AG10803 (cell line): ENCODE measurements at regions not wholly inside any gene's neighbourhood (a gene's known extent, or its start where the extent isn't known, plus 50 kb on each side); places are given as distances from the start of the nearest gene placed in this dataset.
A peak's percentile ranks its signal among the peaks of the same experiment; 100 is the strongest.

Experiments
- DNase-seq: peaks from one replicate; pipeline ENCODE4 v3.0.0; 2010; ENCODE audit warnings: low read depth
- H3K4me3 ChIP-seq: 2 replicates; pipeline ENCODE4 v1.5.1; 2011; ENCODE audit warnings: mild to moderate bottlenecking, low read length, control low read depth
- TF ChIP-seq, protein P1 (sequence below): conservative IDR thresholded peaks from 2 replicates; pipeline ENCODE4 v1.5.1; 2011; ENCODE audit warnings: mild to moderate bottlenecking, low read length, control low read depth, inconsistent platforms

DNA sequence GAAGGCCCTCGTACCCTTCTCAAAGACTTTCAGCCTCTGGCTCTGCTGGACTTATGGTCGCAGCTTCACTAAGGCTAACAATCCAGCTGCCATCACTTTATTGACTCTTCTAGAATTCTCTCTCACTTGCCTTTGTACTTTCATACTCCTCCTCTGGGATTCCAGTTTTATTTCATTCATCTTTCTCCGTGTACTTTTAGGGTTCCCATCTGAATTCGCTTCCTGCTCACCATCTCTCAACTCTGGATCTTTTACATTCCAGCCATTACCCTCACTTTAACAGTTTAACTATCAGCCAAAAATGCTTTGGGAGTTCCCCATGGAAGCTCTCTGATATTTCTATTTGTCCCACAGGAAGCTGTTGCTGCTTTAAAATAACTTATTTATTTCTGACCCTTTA, 149.3 kb upstream of the KL start:
- H3K4me3 ChIP-seq: no peak overlapping the region
- no peak for DNase-seq
- TF ChIP-seq, protein P1, sequence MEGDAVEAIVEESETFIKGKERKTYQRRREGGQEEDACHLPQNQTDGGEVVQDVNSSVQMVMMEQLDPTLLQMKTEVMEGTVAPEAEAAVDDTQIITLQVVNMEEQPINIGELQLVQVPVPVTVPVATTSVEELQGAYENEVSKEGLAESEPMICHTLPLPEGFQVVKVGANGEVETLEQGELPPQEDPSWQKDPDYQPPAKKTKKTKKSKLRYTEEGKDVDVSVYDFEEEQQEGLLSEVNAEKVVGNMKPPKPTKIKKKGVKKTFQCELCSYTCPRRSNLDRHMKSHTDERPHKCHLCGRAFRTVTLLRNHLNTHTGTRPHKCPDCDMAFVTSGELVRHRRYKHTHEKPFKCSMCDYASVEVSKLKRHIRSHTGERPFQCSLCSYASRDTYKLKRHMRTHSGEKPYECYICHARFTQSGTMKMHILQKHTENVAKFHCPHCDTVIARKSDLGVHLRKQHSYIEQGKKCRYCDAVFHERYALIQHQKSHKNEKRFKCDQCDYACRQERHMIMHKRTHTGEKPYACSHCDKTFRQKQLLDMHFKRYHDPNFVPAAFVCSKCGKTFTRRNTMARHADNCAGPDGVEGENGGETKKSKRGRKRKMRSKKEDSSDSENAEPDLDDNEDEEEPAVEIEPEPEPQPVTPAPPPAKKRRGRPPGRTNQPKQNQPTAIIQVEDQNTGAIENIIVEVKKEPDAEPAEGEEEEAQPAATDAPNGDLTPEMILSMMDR: no peak

DNA sequence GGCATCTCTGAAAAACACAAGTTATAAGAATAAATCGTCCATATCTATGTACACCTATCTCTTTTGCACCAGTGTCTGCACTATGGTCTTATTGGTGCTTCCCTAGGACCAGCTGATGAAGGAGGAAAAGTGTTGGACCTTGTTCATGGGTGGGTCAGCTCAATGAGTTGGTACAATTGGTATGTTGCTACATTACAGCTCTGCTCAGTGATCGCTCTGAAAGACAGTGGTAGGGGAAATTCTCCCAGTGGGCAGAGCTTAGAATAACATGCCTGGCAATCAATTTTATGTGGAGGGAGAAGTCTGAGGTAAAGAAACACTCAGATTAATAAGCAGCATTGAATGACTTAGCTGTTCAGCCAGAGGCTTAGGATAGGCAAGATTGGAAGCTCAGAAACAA, 138.7 kb upstream of the KL start:
- DNase-seq: no peak
- TF ChIP-seq, protein P1: no peak
- H3K4me3 ChIP-seq: no peak overlapping the region

DNA sequence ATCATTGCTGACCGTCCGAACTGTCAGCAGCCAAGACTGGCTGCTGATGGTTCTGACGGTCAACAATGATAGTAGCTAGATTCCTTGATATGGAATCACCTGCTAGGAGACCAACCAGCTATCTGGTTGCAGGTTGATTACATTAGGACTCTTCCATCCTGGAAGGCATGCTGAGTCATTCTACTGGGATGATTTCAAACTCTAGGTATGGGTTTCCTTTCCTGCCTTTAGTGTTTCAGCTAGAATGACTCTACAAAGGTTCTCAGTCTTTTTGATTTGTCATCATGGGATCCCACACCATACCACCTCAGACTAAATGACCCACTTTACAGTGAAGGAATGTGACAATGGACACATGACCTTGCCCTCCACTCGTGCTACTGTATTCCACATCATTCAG, 138.1 kb upstream of the KL start:
- peak; percentile 12 for DNase-seq
- H3K4me3 ChIP-seq: no peak overlapping the region
- TF ChIP-seq, protein P1: no peak

DNA sequence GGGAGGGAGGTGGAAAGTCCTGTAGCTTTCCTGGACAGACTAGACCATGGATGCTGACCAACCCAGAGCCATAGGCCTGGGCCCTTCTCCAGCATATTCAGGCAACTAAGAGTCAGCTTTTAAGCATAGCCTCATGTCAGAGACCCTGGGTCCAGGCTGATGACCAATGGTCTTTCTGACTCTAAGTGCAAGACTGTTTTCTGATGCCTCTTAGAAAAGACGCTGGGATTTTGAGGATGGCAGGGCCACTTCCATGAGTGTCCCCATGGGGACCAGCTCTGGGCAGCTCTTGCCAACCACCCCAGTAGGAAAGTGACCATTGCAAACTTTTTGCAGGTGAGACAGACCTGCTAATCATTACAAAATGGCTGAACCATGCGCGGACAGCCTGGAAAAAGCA, 135.6 kb upstream of the KL start:
- no peak for DNase-seq
- H3K4me3 ChIP-seq: no peak overlapping the region
- TF ChIP-seq, protein P1: no peak

GRCh38 chr13:32881074-32881776, 135.0 kb upstream of the KL start:
- peak; percentile 85 for DNase-seq

DNA sequence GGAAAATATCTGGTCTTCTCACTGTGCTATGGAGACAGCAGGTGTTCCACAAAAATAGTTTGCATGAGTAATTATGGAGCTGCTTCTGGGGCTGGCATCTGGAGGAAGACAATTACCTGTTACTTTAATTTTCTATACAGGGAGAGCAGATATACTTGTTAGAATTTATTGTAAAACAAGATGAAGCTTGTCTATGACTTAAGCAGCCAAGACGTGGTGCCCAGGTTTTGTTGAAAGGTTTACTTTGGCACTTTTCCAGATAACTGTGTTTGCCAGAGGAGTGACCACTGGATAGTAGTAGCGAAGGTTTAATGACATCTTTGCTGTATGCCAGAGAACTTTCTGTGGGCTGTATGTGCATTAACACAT, 134.5 kb upstream of the KL start:
- H3K4me3 ChIP-seq: no peak overlapping the region
- TF ChIP-seq, protein P1: no peak
- DNase-seq: no peak

More at GRCh38 chr13:32881074-32881776, 135.0 kb upstream of the KL start:
- TF ChIP-seq, protein P1: no peak
- no peak overlapping the region for H3K4me3 ChIP-seq

- DNase-seq: no peak
- H3K4me3 ChIP-seq: no peak overlapping the region
- TF ChIP-seq, protein P1: no peak
These were observed 133.5 kb upstream of the KL start for GRCh38 chr13:32882691-32883090.
